IMR-90 (cell line): ENCODE measurements at regions not wholly inside any gene's neighbourhood (a gene's known extent, or its start where the extent isn't known, plus 50 kb on each side); places are given as distances from the start of the nearest gene placed in this dataset.

Experiments used
- MAZ ChIP-seq: IDR thresholded peaks from 2 replicates; pipeline ENCODE4 v1.6.1; 2012; ENCODE audit warnings: low read depth, mild to moderate bottlenecking, low read length, improper control_type of control experiment, moderate library complexity, borderline replicate concordance
- POLR2A ChIP-seq: IDR thresholded peaks from 2 replicates; pipeline ENCODE4 v1.6.1; 2012; ENCODE audit warnings: mild to moderate bottlenecking, low read depth, low read length
- RFX5 ChIP-seq: IDR thresholded peaks from 2 replicates; pipeline ENCODE4 v1.8.0; 2012; ENCODE audit warnings: low read depth, mild to moderate bottlenecking, low read length, moderate library complexity
- SMC3 ChIP-seq: fragments of 150-350 bp; IDR thresholded peaks from 2 replicates; pipeline ENCODE4 v1.6.1; 2016; ENCODE audit warnings: low read depth, mild to moderate bottlenecking, antibody characterized with exemption, low read length, moderate library complexity
- USF2 ChIP-seq: fragments of 150-350 bp; IDR thresholded peaks from 2 replicates; pipeline ENCODE4 v1.6.1; 2017; ENCODE audit warnings: mild to moderate bottlenecking, antibody characterized with exemption, low read length, low read depth
- TF ChIP-seq, protein P1 (sequence below): conservative IDR thresholded peaks from 2 replicates; pipeline ENCODE4 v1.5.1; 2012; ENCODE audit warnings: mild to moderate bottlenecking, low read depth, low read length, improper control_type of control experiment

GRCh38 chr5:43893951-43894684 lies 291.1 kb downstream of the NNT start:
- TF ChIP-seq, protein P1, sequence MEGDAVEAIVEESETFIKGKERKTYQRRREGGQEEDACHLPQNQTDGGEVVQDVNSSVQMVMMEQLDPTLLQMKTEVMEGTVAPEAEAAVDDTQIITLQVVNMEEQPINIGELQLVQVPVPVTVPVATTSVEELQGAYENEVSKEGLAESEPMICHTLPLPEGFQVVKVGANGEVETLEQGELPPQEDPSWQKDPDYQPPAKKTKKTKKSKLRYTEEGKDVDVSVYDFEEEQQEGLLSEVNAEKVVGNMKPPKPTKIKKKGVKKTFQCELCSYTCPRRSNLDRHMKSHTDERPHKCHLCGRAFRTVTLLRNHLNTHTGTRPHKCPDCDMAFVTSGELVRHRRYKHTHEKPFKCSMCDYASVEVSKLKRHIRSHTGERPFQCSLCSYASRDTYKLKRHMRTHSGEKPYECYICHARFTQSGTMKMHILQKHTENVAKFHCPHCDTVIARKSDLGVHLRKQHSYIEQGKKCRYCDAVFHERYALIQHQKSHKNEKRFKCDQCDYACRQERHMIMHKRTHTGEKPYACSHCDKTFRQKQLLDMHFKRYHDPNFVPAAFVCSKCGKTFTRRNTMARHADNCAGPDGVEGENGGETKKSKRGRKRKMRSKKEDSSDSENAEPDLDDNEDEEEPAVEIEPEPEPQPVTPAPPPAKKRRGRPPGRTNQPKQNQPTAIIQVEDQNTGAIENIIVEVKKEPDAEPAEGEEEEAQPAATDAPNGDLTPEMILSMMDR, result no peak
- no peak for TF ChIP-seq POLR2A
- TF ChIP-seq RFX5, result no peak
- TF ChIP-seq USF2, result no peak
- no peak for TF ChIP-seq SMC3
- no peak for TF ChIP-seq MAZ
